Stomach (tissue), 4 donors: ENCODE measurements at regions not wholly inside any gene's neighbourhood (a gene's known extent, or its start where the extent isn't known, plus 50 kb on each side); places are given as distances from the start of the nearest gene placed in this dataset.

Experiments used
- EP300 ChIP-seq: sonication (generic); formaldehyde crosslinking; IDR thresholded peaks from one replicate; pipeline ENCODE4 v1.6.1; 2017; ENCODE audit warnings: antibody characterized with exemption
- POLR2A ChIP-seq, 4 donors: fragments of 450-650 bp; IDR thresholded peaks; one replicate each; pipeline ENCODE4 v1.6.1; 2016; ENCODE audit warnings: antibody characterized with exemption in 4 of 4, control low read depth in 2 of 4, mild to moderate bottlenecking in 1 of 4, moderate library complexity in 1 of 4
- TF ChIP-seq, protein P1 (sequence below), 7 experiments: fragments of 450-650 bp in 4 of 7; fragments of 200-600 bp in 3 of 7; sonication (generic) in 3 of 7; IDR thresholded peaks; one replicate each; pipeline ENCODE4 v1.5.1; 2016 to 2019; ENCODE audit warnings: antibody characterized with exemption in 7 of 7, control low read depth in 2 of 7, mild to moderate bottlenecking in 1 of 7

DNA sequence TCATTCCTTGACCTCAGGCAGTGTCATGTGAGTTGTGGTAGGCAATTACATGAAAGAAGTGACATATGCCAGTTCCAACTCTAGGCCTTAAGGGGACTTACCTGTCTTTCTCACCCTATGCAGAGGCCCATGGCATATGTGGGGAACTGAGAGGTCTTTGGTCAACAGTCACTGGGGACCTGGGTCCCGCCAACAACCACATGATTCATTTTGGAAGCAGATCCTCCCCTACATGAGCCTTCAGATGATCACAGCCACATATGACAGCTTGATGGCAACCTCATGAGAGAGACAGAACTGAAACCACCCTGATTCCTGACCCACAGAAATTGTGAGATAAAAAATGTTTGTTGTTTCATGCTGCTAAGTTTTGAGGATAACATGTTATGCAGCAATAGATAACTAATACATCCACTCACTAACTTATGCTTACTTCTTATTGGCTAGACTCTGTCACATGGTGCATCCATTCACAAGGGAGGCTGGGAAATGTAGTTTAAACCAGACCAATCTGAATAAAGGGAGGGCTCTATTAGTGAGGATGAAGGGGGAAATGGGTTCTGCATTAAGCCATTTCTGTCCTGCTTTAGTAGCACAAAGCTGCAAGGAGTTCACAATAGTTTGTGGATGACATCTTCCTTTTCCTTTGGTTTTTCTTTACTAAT is 298.2 kb downstream of the HAPSTR1 start:
- TF ChIP-seq POLR2A (IDR thresholded peaks at IDR 0.05) (no peak), EP300 (no peak)
- TF ChIP-seq, protein P1, sequence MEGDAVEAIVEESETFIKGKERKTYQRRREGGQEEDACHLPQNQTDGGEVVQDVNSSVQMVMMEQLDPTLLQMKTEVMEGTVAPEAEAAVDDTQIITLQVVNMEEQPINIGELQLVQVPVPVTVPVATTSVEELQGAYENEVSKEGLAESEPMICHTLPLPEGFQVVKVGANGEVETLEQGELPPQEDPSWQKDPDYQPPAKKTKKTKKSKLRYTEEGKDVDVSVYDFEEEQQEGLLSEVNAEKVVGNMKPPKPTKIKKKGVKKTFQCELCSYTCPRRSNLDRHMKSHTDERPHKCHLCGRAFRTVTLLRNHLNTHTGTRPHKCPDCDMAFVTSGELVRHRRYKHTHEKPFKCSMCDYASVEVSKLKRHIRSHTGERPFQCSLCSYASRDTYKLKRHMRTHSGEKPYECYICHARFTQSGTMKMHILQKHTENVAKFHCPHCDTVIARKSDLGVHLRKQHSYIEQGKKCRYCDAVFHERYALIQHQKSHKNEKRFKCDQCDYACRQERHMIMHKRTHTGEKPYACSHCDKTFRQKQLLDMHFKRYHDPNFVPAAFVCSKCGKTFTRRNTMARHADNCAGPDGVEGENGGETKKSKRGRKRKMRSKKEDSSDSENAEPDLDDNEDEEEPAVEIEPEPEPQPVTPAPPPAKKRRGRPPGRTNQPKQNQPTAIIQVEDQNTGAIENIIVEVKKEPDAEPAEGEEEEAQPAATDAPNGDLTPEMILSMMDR (IDR thresholded peaks at IDR 0.05), result no peak
